Loucy (cell line): ENCODE measurements at regions not wholly inside any gene's neighbourhood (a gene's known extent, or its start where the extent isn't known, plus 50 kb on each side); places are given as distances from the start of the nearest gene placed in this dataset.

Experiments
- CTCF ChIP-seq: fragments of 200-600 bp; sonication (generic); conservative IDR thresholded peaks from 2 replicates; pipeline ENCODE4 v1.5.1; 2014; ENCODE audit warnings: mild to moderate bottlenecking, antibody characterized with exemption, low read length
- EZH2phosphoT487 ChIP-seq: fragments of 200-600 bp; IDR thresholded peaks from 2 replicates; pipeline ENCODE4 v1.6.1; 2018; ENCODE audit warnings: antibody characterized with exemption, mild to moderate bottlenecking, moderate library complexity, borderline replicate concordance

DNA sequence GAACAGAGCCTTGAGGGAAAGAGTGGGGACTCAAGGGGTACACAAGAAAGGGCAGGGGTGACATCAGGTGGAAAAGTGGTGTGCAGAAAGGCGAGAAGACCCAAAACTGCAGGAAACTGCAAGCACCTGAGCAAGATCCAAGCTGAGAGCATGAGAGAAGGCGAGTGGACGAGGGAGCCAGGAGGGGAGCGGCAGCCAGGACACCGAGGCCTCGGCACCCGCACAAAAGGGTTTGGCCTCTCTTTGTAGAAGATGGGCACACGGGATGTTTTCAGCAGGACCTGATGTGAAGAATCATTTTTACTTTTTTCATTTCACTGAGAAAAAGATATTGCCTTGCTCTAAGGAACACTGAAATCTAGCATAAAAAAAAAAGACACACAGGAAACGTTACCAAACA lies 82.1 kb upstream of the FOXQ1 start:
- TF ChIP-seq CTCF (no peak), EZH2phosphoT487 (no peak)
